Mucosa of gallbladder (tissue), 1 donor: ENCODE measurements at regions not wholly inside any gene's neighbourhood (a gene's known extent, or its start where the extent isn't known, plus 50 kb on each side); places are given as distances from the start of the nearest gene placed in this dataset.
A peak's percentile ranks its signal among the peaks of the same experiment; 100 is the strongest.

ENCODE experiments used
- DNase-seq: peaks from one replicate; pipeline ENCODE4 v3.0.0-alpha.2; 2020; ENCODE audit warnings: low spot score
- donor health status: DM: no; HTN: no; CAD: no.

- DNase-seq, result no peak
Observed at GRCh38 chr2:64196963-64197362, 52.7 kb upstream of the PELI1 start.

GRCh38 chr2:64201151-64201550 lies 56.9 kb upstream of the PELI1 start:
- no peak for DNase-seq

- no peak for DNase-seq
Observed at GRCh38 chr2:64202206-64202845, 58.1 kb upstream of the PELI1 start.

- DNase-seq, result no peak
Observed at GRCh38 chr2:64203131-64203857, 59.1 kb upstream of the PELI1 start.

- DNase-seq, result peak; percentile 18
Observed at GRCh38 chr2:64203858-64204632, 59.8 kb upstream of the PELI1 start.

- DNase-seq, result no peak
Observed at GRCh38 chr2:64204703-64205102, 60.5 kb upstream of the PELI1 start.

- no peak for DNase-seq
Observed at GRCh38 chr2:64205415-64205814, 61.2 kb upstream of the PELI1 start.

- no peak for DNase-seq
Observed at GRCh38 chr2:64207573-64207972, 63.4 kb upstream of the PELI1 start.

GRCh38 chr2:64210816-64211215 lies 66.6 kb upstream of the PELI1 start:
- DNase-seq, result no peak

- no peak for DNase-seq
Observed at GRCh38 chr2:64211276-64211921, 67.2 kb upstream of the PELI1 start.

- DNase-seq, result no peak
Observed at GRCh38 chr2:64212346-64212745, 68.1 kb upstream of the PELI1 start.

- no peak for DNase-seq
Observed at GRCh38 chr2:64212801-64213321, 68.6 kb upstream of the PELI1 start.

- no peak for DNase-seq
Observed at GRCh38 chr2:64213532-64214275, 69.5 kb upstream of the PELI1 start.

- no peak for DNase-seq
Observed at GRCh38 chr2:64214281-64215115, 70.3 kb upstream of the PELI1 start.

- DNase-seq, result no peak
Observed at GRCh38 chr2:64217198-64217869, 73.1 kb upstream of the PELI1 start.

GRCh38 chr2:64218137-64218802 lies 74.0 kb upstream of the PELI1 start:
- no peak for DNase-seq

- DNase-seq, result no peak
Observed at GRCh38 chr2:64219149-64219548, 74.9 kb upstream of the PELI1 start.

GRCh38 chr2:64220265-64220664 lies 76.0 kb upstream of the PELI1 start:
- DNase-seq, result no peak

- DNase-seq, result no peak
Observed at GRCh38 chr2:64220894-64221617, 76.8 kb upstream of the PELI1 start.
